Calu3 (cell line): ENCODE measurements at regions not wholly inside any gene's neighbourhood (a gene's known extent, or its start where the extent isn't known, plus 50 kb on each side); places are given as distances from the start of the nearest gene placed in this dataset.

ENCODE experiments used
- BruUV-seq: library from RNA; stranded (reverse); fragments of 400-500 nt; replicated peaks from 2 replicates; lab custom pipeline; 2021; lab: Mats Ljungman, UMichigan
- CTCF ChIA-PET: fragments of 300-600 bp; sonication (Branson Sonifier 250); formaldehyde crosslinking; loops from one replicate; lab custom pipeline; 2022; ENCODE audit warnings: antibody characterized with exemption; lab: Charles Lee
- DNase-seq: peaks from one replicate; pipeline ENCODE4 v3.0.0; 2022
- H3K27ac Mint-ChIP-seq: one replicate; pipeline ENCODE4 v1.8.0; 2022; ENCODE audit warnings: mixed read lengths; ENCODE audit not compliant: unreplicated experiment
- H3K27me3 Mint-ChIP-seq: one replicate; pipeline ENCODE4 v1.8.0; 2022; ENCODE audit warnings: mixed read lengths; ENCODE audit not compliant: unreplicated experiment
- H3K36me3 Mint-ChIP-seq: one replicate; pipeline ENCODE4 v1.8.0; 2022; ENCODE audit warnings: mild to moderate bottlenecking, moderate library complexity, mixed read lengths; ENCODE audit not compliant: insufficient read depth, unreplicated experiment
- H3K4me1 Mint-ChIP-seq: one replicate; pipeline ENCODE4 v1.8.0; 2022; ENCODE audit warnings: mild to moderate bottlenecking, low read depth, mixed read lengths; ENCODE audit not compliant: unreplicated experiment
- H3K4me3 Mint-ChIP-seq: one replicate; pipeline ENCODE4 v1.8.0; 2022; ENCODE audit warnings: mild to moderate bottlenecking, low read depth, moderate library complexity, mixed read lengths; ENCODE audit not compliant: unreplicated experiment
- H3K9me3 Mint-ChIP-seq: one replicate; pipeline ENCODE4 v1.8.0; 2022; ENCODE audit warnings: low read depth, mixed read lengths; ENCODE audit not compliant: unreplicated experiment
- intact Hi-C: fragments of 100-400 bp; cut with micrococcal nuclease; formaldehyde crosslinking; loops from one replicate; pipeline ENCODE4 v1.10.0; 2022; ENCODE audit not compliant: unreplicated experiment
- TF ChIP-seq, protein P1 (sequence below): fragments of 200-600 bp; IDR thresholded peaks from one replicate; pipeline ENCODE4 v1.8.0; 2022; ENCODE audit warnings: antibody characterized with exemption; ENCODE audit not compliant: unreplicated experiment

DNA sequence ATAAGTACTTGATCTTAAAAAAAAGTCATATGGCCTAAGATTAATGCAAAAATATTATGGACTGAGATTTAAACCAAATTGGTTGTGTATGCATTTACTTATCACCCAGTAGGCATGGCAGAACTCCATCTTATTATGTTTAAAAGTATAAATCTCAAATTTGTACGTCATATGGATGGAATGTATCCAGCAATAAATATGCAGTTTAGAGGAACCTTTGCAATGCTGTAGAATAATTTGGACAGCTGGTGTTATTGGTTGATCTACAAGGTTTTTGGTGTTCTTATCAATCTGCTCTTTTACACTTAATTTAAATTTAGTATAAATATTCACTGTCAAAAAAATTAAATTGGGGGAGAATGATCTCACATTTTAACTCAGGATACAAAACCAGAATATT, 640.2 kb downstream of the SATB2 start:
- H3K27ac Mint-ChIP-seq: no peak overlapping the region
- DNase-seq: no peak
- H3K27me3 Mint-ChIP-seq: no peaks in the 10 kb centered on the region
- H3K9me3 Mint-ChIP-seq: no peaks in the 10 kb centered on the region
- BruUV-seq: no TSS peak
- TF ChIP-seq, protein P1, sequence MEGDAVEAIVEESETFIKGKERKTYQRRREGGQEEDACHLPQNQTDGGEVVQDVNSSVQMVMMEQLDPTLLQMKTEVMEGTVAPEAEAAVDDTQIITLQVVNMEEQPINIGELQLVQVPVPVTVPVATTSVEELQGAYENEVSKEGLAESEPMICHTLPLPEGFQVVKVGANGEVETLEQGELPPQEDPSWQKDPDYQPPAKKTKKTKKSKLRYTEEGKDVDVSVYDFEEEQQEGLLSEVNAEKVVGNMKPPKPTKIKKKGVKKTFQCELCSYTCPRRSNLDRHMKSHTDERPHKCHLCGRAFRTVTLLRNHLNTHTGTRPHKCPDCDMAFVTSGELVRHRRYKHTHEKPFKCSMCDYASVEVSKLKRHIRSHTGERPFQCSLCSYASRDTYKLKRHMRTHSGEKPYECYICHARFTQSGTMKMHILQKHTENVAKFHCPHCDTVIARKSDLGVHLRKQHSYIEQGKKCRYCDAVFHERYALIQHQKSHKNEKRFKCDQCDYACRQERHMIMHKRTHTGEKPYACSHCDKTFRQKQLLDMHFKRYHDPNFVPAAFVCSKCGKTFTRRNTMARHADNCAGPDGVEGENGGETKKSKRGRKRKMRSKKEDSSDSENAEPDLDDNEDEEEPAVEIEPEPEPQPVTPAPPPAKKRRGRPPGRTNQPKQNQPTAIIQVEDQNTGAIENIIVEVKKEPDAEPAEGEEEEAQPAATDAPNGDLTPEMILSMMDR: no peak
- no peaks in the 10 kb centered on the region for H3K4me1 Mint-ChIP-seq
- intact Hi-C loops: no loop called here
- H3K36me3 Mint-ChIP-seq: no peaks in the 10 kb centered on the region
- H3K4me3 Mint-ChIP-seq: no peak overlapping the region
- CTCF ChIA-PET: no interaction called here

DNA sequence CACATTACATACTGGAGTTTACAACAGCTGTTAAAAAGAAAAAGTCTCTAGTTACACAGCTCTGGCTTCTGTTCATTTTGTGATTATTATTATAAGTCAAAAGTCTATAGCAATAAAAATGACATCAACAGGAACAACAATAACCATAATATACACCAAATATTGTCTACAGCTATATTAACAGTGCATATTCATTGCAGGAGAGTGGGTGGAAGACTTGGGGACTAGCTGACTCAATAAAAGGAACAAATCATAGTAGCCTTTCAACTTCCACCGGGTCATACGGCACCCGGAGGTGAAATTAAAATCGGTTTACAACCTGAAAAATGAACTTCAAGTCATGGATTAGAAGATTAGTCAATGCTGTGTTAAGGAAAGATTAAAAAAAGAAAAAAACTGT, 642.1 kb downstream of the SATB2 start:
- Mint-ChIP-seq H3K36me3 (no peaks in the 10 kb centered on the region), H3K27me3 (no peaks in the 10 kb centered on the region), H3K27ac (no peak overlapping the region), H3K4me3 (no peak overlapping the region), H3K9me3 (no peaks in the 10 kb centered on the region), H3K4me1 (no peaks in the 10 kb centered on the region)
- BruUV-seq: no TSS peak
- CTCF ChIA-PET: no interaction called here
- DNase-seq: no peak
- intact Hi-C loops: no loop called here
- TF ChIP-seq, protein P1: no peak

- H3K4me3 Mint-ChIP-seq: no peak overlapping the region
Observed at GRCh38 chr2:198811198-198811597, 646.5 kb downstream of the SATB2 start.

GRCh38 chr2:198809976-198810375, 647.8 kb downstream of the SATB2 start:
- TF ChIP-seq, protein P1: no peak
- Mint-ChIP-seq H3K27me3 (no peaks in the 10 kb centered on the region), H3K4me1 (no peaks in the 10 kb centered on the region), H3K9me3 (no peaks in the 10 kb centered on the region), H3K27ac (no peak overlapping the region), H3K4me3 (no peak overlapping the region), H3K36me3 (no peaks in the 10 kb centered on the region)
- intact Hi-C loops: no loop called here
- DNase-seq: no peak
- BruUV-seq: no TSS peak
- CTCF ChIA-PET: no interaction called here

More at GRCh38 chr2:198811198-198811597, 646.5 kb downstream of the SATB2 start:
- intact Hi-C loops: no loop called here
- Mint-ChIP-seq H3K9me3 (no peaks in the 10 kb centered on the region), H3K27ac (no peak overlapping the region), H3K27me3 (no peaks in the 10 kb centered on the region), H3K36me3 (no peaks in the 10 kb centered on the region), H3K4me1 (no peaks in the 10 kb centered on the region)
- no peak for DNase-seq
- TF ChIP-seq, protein P1: no peak
- CTCF ChIA-PET: no interaction called here
- BruUV-seq: no TSS peak
